ENCODE measurements at regions not wholly inside any gene's neighbourhood (a gene's known extent, or its start where the extent isn't known, plus 50 kb on each side); places are given as distances from the start of the nearest gene placed in this dataset.

DNA sequence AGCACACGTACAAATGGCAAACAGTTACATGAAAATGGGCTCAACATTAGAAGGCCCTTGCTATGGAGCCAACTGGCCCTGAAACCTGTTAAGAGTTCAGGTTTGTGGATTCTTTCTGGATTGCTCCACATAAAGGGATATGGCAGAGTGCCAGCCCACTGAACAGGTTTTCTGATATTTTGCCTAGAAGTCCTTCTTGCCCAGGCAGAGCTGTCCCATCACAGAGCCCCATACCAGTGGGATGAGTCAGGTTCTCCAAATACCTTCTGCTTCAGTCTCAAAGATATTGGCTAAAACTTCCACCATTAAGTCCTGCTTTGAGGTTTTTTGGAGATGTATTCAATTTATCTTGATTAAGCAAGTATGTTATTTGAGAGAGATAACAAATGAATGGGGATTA is 146.8 kb upstream of the IL1RAPL2 start:
- no peak for TF ChIP-seq CTCF (IDR thresholded peaks at IDR 0.05)
- no peak for TF ChIP-seq POLR2A (IDR thresholded peaks at IDR 0.05)

All from ovary (tissue), 3 donors.